Activated B cell treated with CpG ODN at 0.5 μM for 24 hours (primary cell): ENCODE measurements at regions not wholly inside any gene's neighbourhood (a gene's known extent, or its start where the extent isn't known, plus 50 kb on each side); places are given as distances from the start of the nearest gene placed in this dataset.

Source experiments
- ATAC-seq: fragments of 200-7000 bp; cut with Tn5 transposase; one replicate; pipeline ENCODE4 v1.10.0; 2021; ENCODE audit warnings: low read depth, mild to moderate bottlenecking, moderate library complexity
- CTCF ChIA-PET: fragments of 350-600 bp; sonication (Branson Sonifier 250); formaldehyde crosslinking; loops from one replicate; lab custom pipeline; 2021; ENCODE audit warnings: antibody characterized with exemption; lab: Charles Lee
- POLR2A ChIA-PET: fragments of 350-600 bp; sonication (Branson Sonifier 250); formaldehyde crosslinking; loops from one replicate; lab custom pipeline; 2021; ENCODE audit warnings: antibody characterized with exemption; lab: Charles Lee
- DNase-seq: peaks from one replicate; pipeline ENCODE4 v3.0.0; 2022
- H3K27ac Mint-ChIP-seq: one replicate; pipeline ENCODE4 v1.8.0; 2020; ENCODE audit warnings: mixed read lengths
- H3K27me3 Mint-ChIP-seq: one replicate; pipeline ENCODE4 v1.8.0; 2021; ENCODE audit warnings: mixed read lengths
- H3K36me3 Mint-ChIP-seq: one replicate; pipeline ENCODE4 v1.8.0; 2021; ENCODE audit warnings: low read depth, mixed read lengths
- H3K4me1 Mint-ChIP-seq: one replicate; pipeline ENCODE4 v1.8.0; 2021; ENCODE audit warnings: mixed read lengths
- H3K4me3 Mint-ChIP-seq: one replicate; pipeline ENCODE4 v1.8.0; 2020; ENCODE audit warnings: mild to moderate bottlenecking, mixed read lengths
- H3K9me3 Mint-ChIP-seq: one replicate; pipeline ENCODE4 v1.8.0; 2020; ENCODE audit warnings: mixed read lengths
- CTCF ChIP-seq: fragments of 200-600 bp; IDR thresholded peaks from one replicate; pipeline ENCODE4 v1.8.0; 2022; ENCODE audit warnings: antibody characterized with exemption, mild to moderate bottlenecking
- intact Hi-C: fragments of 100-400 bp; cut with micrococcal nuclease; formaldehyde crosslinking; loops from one replicate; pipeline ENCODE4 v1.15.1; 2024

- Mint-ChIP-seq H3K27me3 (peaks cover 2% of the 10 kb centered on the region), H3K36me3 (no peaks in the 10 kb centered on the region), H3K27ac (no peak overlapping the region), H3K4me1 (no peaks in the 10 kb centered on the region), H3K9me3 (no peaks in the 10 kb centered on the region), H3K4me3 (no peak overlapping the region)
- intact Hi-C loops = no loop called here
- ChIA-PET CTCF (no interaction called here), POLR2A (no interaction called here)
- ATAC-seq (no peak), DNase-seq (no peak)
- TF ChIP-seq CTCF = no peak
These were observed 263.0 kb upstream of the CADM1 start for GRCh38 chr11:115767047-115767802.

GRCh38 chr11:115766561-115766960 is 262.3 kb upstream of the CADM1 start:
- no peaks in the 10 kb centered on the region for H3K9me3 Mint-ChIP-seq
- no peak overlapping the region for H3K4me3 Mint-ChIP-seq
- H3K4me1 Mint-ChIP-seq = no peaks in the 10 kb centered on the region
- DNase-seq (no peak), ATAC-seq (no peak)
- peaks cover 8% of the 10 kb centered on the region for H3K27me3 Mint-ChIP-seq
- POLR2A ChIA-PET = no interaction called here
- no peak for TF ChIP-seq CTCF
- no peak overlapping the region for H3K27ac Mint-ChIP-seq
- CTCF ChIA-PET = no interaction called here
- H3K36me3 Mint-ChIP-seq = no peaks in the 10 kb centered on the region
- intact Hi-C loops = no loop called here

GRCh38 chr11:115765803-115766239 is 261.6 kb upstream of the CADM1 start:
- no peak for ATAC-seq
- ChIA-PET CTCF (no interaction called here), POLR2A (no interaction called here)
- no peaks in the 10 kb centered on the region for H3K36me3 Mint-ChIP-seq
- H3K27ac Mint-ChIP-seq = no peak overlapping the region
- H3K4me1 Mint-ChIP-seq = no peaks in the 10 kb centered on the region
- H3K9me3 Mint-ChIP-seq = no peaks in the 10 kb centered on the region
- H3K4me3 Mint-ChIP-seq = no peak overlapping the region
- peaks cover 12% of the 10 kb centered on the region for H3K27me3 Mint-ChIP-seq
- no peak for TF ChIP-seq CTCF
- DNase-seq = no peak
- intact Hi-C loops = no loop called here

- H3K9me3 Mint-ChIP-seq = no peaks in the 10 kb centered on the region
- H3K36me3 Mint-ChIP-seq = no peaks in the 10 kb centered on the region
- no peaks in the 10 kb centered on the region for H3K4me1 Mint-ChIP-seq
- POLR2A ChIA-PET = no interaction called here
- H3K4me3 Mint-ChIP-seq = no peak overlapping the region
- intact Hi-C loops = no loop called here
- CTCF ChIA-PET = no interaction called here
- H3K27ac Mint-ChIP-seq = no peak overlapping the region
- DNase-seq (no peak), ATAC-seq (no peak)
- TF ChIP-seq CTCF = no peak
- peaks cover 16% of the 10 kb centered on the region for H3K27me3 Mint-ChIP-seq
These were observed 260.0 kb upstream of the CADM1 start for GRCh38 chr11:115764176-115764575.

GRCh38 chr11:115761817-115762216 is 257.6 kb upstream of the CADM1 start:
- no peak for TF ChIP-seq CTCF
- POLR2A ChIA-PET = no interaction called here
- no peaks in the 10 kb centered on the region for H3K9me3 Mint-ChIP-seq

More at GRCh38 chr11:115761817-115762216, 257.6 kb upstream of the CADM1 start:
- Mint-ChIP-seq H3K4me1 (no peaks in the 10 kb centered on the region), H3K36me3 (no peaks in the 10 kb centered on the region), H3K4me3 (no peak overlapping the region), H3K27me3 (peaks cover 33% of the 10 kb centered on the region), H3K27ac (no peak overlapping the region)
- ATAC-seq (no peak), DNase-seq (no peak)
- CTCF ChIA-PET = no interaction called here
- intact Hi-C loops = no loop called here
